Spleen (tissue), 7 donors: ENCODE measurements at regions not wholly inside any gene's neighbourhood (a gene's known extent, or its start where the extent isn't known, plus 50 kb on each side); places are given as distances from the start of the nearest gene placed in this dataset.

ENCODE experiments used
- POLR2A ChIP-seq, 3 donors: fragments of 450-650 bp; IDR thresholded peaks; one replicate each; pipeline ENCODE4 v1.5.1; 2017; ENCODE audit warnings: antibody characterized with exemption in 3 of 3, mild to moderate bottlenecking in 1 of 3
- TF ChIP-seq, protein P1 (sequence below), 11 experiments: fragments of 200-600 bp in 7 of 11; fragments of 450-650 bp in 4 of 11; sonication (generic) in 4 of 11; IDR thresholded peaks in 8 of 11; conservative IDR thresholded peaks in 3 of 11; 1 replicate in 7 of 11; 2 replicates in 4 of 11; pipeline versions ENCODE4 v1.4.0 to v1.8.0; 2016 to 2021; ENCODE audit warnings: antibody characterized with exemption in 11 of 11, inconsistent platforms in 4 of 11, mild to moderate bottlenecking in 1 of 11
- donor health status: DM: no; HTN: no; CAD: no; lungs with moderate emphysema.
- donor health status: DM: no; HTN: no; CAD: no.
- donor health status: DM: no; HTN: no; CAD: no.

GRCh38 chr7:91356915-91357314 is 92.7 kb downstream of the FZD1 start:
- no peak for TF ChIP-seq POLR2A (IDR thresholded peaks at IDR 0.05)
- TF ChIP-seq, protein P1, sequence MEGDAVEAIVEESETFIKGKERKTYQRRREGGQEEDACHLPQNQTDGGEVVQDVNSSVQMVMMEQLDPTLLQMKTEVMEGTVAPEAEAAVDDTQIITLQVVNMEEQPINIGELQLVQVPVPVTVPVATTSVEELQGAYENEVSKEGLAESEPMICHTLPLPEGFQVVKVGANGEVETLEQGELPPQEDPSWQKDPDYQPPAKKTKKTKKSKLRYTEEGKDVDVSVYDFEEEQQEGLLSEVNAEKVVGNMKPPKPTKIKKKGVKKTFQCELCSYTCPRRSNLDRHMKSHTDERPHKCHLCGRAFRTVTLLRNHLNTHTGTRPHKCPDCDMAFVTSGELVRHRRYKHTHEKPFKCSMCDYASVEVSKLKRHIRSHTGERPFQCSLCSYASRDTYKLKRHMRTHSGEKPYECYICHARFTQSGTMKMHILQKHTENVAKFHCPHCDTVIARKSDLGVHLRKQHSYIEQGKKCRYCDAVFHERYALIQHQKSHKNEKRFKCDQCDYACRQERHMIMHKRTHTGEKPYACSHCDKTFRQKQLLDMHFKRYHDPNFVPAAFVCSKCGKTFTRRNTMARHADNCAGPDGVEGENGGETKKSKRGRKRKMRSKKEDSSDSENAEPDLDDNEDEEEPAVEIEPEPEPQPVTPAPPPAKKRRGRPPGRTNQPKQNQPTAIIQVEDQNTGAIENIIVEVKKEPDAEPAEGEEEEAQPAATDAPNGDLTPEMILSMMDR (IDR thresholded peaks at IDR 0.05 in 8 of 11, conservative IDR thresholded peaks at IDR 0.05 in 3 of 11), result no peak
